ENCODE measurements at regions not wholly inside any gene's neighbourhood (a gene's known extent, or its start where the extent isn't known, plus 50 kb on each side); places are given as distances from the start of the nearest gene placed in this dataset.

DNA sequence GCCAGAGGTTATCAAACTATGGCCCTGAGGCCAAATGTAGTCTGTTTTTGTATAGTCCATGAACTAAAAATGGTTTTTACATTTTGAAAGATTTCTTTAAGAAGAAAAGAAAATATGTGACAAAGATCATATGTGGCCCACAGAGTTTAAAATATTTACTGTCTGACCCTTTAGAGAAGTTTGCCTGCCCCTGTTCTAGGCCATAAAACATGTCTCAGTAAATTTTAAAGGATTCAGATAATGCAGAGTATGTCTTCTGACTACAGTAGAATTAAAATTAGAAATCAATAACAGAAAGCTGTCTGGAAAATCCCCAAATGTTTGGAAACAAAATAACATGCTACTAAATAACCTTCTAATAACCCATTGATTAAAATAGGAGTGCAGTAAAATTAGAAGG lies 86.3 kb downstream of the KCNRG start:
- H3K9me3 ChIP-seq, result peaks cover 0 to 15% (median 4%) of the 10 kb centered on the region in 12 donors
- peaks cover 0 to 4% (median 0%) of the 10 kb centered on the region in 9 donors for H3K36me3 ChIP-seq
- no peak for TF ChIP-seq POLR2A (IDR thresholded peaks at IDR 0.05)
- TF ChIP-seq, protein P1, sequence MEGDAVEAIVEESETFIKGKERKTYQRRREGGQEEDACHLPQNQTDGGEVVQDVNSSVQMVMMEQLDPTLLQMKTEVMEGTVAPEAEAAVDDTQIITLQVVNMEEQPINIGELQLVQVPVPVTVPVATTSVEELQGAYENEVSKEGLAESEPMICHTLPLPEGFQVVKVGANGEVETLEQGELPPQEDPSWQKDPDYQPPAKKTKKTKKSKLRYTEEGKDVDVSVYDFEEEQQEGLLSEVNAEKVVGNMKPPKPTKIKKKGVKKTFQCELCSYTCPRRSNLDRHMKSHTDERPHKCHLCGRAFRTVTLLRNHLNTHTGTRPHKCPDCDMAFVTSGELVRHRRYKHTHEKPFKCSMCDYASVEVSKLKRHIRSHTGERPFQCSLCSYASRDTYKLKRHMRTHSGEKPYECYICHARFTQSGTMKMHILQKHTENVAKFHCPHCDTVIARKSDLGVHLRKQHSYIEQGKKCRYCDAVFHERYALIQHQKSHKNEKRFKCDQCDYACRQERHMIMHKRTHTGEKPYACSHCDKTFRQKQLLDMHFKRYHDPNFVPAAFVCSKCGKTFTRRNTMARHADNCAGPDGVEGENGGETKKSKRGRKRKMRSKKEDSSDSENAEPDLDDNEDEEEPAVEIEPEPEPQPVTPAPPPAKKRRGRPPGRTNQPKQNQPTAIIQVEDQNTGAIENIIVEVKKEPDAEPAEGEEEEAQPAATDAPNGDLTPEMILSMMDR (IDR thresholded peaks at IDR 0.05), result no peak
- no peak overlapping the region for H3K4me3 ChIP-seq
- no peak overlapping the region for H3K27ac ChIP-seq
- ATAC-seq (no peak), DNase-seq (no peak)
- peaks cover 0 to 44% (median 11%) of the 10 kb centered on the region in 12 donors for H3K4me1 ChIP-seq
- intact Hi-C loops (cut with DNase I), result no loop called here
- no peaks in the 10 kb centered on the region for H3K27me3 ChIP-seq

DNA sequence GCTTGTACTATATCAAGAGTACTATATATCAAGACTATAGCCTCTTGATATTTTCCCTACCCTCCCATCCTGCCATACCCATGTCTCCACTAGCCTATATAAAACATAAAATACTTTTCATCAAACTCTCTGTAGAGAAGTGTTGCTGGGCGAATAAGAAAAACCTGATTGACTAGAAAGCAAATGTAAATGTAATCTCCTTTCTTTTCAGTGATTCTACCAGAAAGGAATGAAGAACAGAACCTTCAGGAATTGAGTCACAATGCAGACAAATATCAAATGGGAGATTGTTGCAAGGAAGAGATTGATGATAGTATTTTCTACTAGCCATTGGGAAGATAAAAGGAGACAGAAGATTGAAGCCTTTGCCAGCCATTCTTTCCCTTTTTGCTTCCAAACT lies 89.2 kb downstream of the KCNRG start:
- no peak overlapping the region for H3K27ac ChIP-seq
- no peak for ATAC-seq

DNA sequence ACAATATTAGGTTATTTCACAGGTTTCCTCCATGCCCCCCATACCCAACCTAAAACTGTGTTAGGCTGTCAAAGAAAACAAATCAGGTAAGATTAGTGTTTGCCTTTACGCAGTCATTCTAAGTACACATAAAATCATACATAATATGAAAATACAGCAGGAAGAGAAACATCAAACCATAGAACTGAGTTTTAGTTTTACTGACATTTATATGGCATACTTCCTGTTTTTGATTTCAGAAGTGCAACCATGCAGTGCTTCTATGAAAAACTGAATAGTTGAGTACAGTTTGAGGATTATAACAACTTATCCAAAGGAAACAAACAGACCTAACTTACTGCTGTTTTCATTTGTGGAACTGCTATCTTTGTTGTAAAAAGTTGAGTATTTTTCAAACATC lies 91.3 kb downstream of the KCNRG start:
- Histone ChIP-seq H3K36me3 (peaks cover 0 to 5% (median 0%) of the 10 kb centered on the region in 9 donors), H3K4me1 (peaks cover 0 to 68% (median 21%) of the 10 kb centered on the region in 12 donors), H3K27me3 (no peaks in the 10 kb centered on the region), H3K4me3 (no peak overlapping the region), H3K9me3 (no peaks in the 10 kb centered on the region), H3K27ac (peak overlapping the region in 3 of 12 donors; percentile 5 to 64 (median 21))
- 83 to 89% (median 86%) methylated on average over 1 of the region's 1 CpG for WGBS, 4 donors
- intact Hi-C loops (cut with DNase I), result no loop called here
- ATAC-seq, result no peak
- no peak for DNase-seq
- no peak for TF ChIP-seq POLR2A (IDR thresholded peaks at IDR 0.05)
- TF ChIP-seq, protein P1 (IDR thresholded peaks at IDR 0.05), result no peak

More for the DNA sequence above, 89.2 kb downstream of the KCNRG start:
- H3K36me3 ChIP-seq, result no peaks in the 10 kb centered on the region
- peaks cover 0 to 53% (median 21%) of the 10 kb centered on the region in 12 donors for H3K4me1 ChIP-seq
- TF ChIP-seq, protein P1 (IDR thresholded peaks at IDR 0.05), result no peak
- TF ChIP-seq POLR2A (IDR thresholded peaks at IDR 0.05), result no peak
- no peak for DNase-seq
- H3K27me3 ChIP-seq, result no peaks in the 10 kb centered on the region
- intact Hi-C loops (cut with DNase I), result no loop called here
- no peak overlapping the region for H3K4me3 ChIP-seq
- no peaks in the 10 kb centered on the region for H3K9me3 ChIP-seq
- 91 to 95% (median 93%) methylated on average over 1 of the region's 1 CpG for WGBS, 4 donors

DNA sequence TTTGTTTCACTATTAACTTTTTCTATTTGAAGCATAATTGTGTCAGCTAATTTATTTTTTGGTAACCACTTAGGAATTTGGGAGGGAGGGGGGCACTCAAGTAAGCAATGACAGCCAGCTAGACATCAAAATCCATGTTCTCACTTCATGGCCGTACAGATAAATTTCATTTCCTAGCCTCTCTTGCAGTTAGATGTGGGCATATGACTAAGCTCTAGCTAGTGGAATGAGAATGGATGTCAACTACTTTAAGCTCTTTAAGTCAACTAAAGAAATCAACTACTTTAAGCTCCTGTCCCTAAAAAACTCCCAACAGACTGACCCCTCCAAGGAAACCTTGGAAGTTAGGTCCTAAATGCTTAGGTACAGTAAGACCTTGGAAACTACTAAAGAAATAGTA lies 92.0 kb downstream of the KCNRG start:
- peaks cover 0 to 67% (median 20%) of the 10 kb centered on the region in 12 donors for H3K4me1 ChIP-seq
- DNase-seq (no peak), ATAC-seq (peak in 2 of 4 donors; percentile 27 to 47)
- H3K9me3 ChIP-seq, result no peaks in the 10 kb centered on the region
- no peaks in the 10 kb centered on the region for H3K27me3 ChIP-seq
- 24 to 29% (median 26%) methylated on average over 1 of the region's 1 CpG for WGBS, 4 donors
- H3K4me3 ChIP-seq, result no peak overlapping the region
- TF ChIP-seq, protein P1 (IDR thresholded peaks at IDR 0.05), result no peak
- no peak for TF ChIP-seq POLR2A (IDR thresholded peaks at IDR 0.05)
- intact Hi-C loops (cut with DNase I), result no loop called here
- H3K27ac ChIP-seq, result peak overlapping the region in 3 of 12 donors; percentile 21 to 64 (median 21)
- peaks cover 0 to 5% (median 0%) of the 10 kb centered on the region in 9 donors for H3K36me3 ChIP-seq

All from heart left ventricle (tissue), 16 donors.